HL-60 (cell line): ENCODE measurements at regions not wholly inside any gene's neighbourhood (a gene's known extent, or its start where the extent isn't known, plus 50 kb on each side); places are given as distances from the start of the nearest gene placed in this dataset.

Experiments used
- POLR2AphosphoS5 ChIP-seq: IDR thresholded peaks from 2 replicates; pipeline ENCODE4 v1.6.1; 2012; ENCODE audit warnings: low read depth
- TF ChIP-seq, protein P1 (sequence below): IDR thresholded peaks from one replicate; pipeline ENCODE4 v1.5.1; 2011; ENCODE audit warnings: low read length, control low read depth, inconsistent platforms; ENCODE audit not compliant: insufficient read depth

DNA sequence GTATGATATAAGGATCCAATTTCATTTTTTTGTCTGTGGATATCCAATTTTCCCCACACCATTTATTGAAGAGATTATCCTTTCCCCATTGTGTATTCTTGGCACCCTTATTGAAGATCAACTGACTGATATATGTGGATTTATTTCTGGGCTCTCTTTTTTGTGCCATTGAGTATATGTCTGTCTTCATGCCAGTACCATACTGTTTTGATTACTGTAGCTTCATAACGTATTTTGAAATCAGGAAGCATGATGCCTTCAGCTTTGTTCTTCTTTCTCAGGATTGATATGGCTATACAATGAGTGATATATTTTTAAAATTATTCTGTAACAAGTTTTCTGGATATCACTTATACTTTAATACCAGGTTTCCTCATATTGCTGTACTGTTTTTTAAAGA lies 58.1 kb upstream of the DLX2 start:
- TF ChIP-seq, protein P1, sequence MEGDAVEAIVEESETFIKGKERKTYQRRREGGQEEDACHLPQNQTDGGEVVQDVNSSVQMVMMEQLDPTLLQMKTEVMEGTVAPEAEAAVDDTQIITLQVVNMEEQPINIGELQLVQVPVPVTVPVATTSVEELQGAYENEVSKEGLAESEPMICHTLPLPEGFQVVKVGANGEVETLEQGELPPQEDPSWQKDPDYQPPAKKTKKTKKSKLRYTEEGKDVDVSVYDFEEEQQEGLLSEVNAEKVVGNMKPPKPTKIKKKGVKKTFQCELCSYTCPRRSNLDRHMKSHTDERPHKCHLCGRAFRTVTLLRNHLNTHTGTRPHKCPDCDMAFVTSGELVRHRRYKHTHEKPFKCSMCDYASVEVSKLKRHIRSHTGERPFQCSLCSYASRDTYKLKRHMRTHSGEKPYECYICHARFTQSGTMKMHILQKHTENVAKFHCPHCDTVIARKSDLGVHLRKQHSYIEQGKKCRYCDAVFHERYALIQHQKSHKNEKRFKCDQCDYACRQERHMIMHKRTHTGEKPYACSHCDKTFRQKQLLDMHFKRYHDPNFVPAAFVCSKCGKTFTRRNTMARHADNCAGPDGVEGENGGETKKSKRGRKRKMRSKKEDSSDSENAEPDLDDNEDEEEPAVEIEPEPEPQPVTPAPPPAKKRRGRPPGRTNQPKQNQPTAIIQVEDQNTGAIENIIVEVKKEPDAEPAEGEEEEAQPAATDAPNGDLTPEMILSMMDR, result no peak
- TF ChIP-seq POLR2AphosphoS5, result no peak
